ENCODE measurements at regions not wholly inside any gene's neighbourhood (a gene's known extent, or its start where the extent isn't known, plus 50 kb on each side); places are given as distances from the start of the nearest gene placed in this dataset.
"Not testable (repeated sequence)": the region's sequence is repeated elsewhere in the genome, so short reads cannot be mapped to it uniquely, and the experiment has no call there.

DNA sequence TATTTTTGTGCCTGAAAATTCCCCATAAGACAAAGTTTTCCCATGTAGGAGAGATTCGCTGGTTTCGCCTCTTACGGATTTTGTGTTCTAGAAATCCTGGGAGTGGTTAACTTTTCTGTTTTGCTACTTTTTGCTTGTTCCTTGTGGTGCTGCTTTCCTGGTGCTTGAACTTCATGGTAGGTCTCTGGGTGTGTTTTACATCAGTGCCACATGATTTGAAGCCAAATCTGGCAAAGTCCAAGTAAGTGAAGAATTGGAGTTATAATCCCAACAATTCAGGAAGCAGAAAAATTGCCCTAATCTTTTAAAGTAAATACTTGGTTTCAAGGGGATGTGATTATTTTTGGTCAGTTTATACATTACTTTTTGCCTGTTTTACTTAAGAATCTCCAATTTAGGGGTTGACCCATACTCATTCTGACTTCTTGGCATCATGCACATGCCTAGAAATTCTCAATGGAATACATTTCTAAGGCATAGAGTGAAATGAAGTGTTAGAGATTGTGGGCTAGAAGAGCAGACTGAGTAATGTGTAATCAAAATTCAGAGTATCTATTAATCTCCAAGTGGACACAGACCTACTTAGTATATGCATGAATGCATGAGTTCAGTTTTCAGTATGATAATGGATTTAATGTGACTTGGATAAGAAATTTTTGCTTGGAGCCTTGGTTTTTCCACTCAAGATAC lies 189.7 kb downstream of the CSNK1G3 start:
- DNase-seq (ENCODE audit: low spot score): no peak
- Histone ChIP-seq H3K27me3 (no peaks in the 10 kb centered on the region), H3K36me3 (no peaks in the 10 kb centered on the region), H3K9me3 (peaks cover 0 to 14% of the 10 kb centered on the region in 2 donors), H3K27ac (peak overlapping the region in 1 of 2 donors; percentile 57), H3K4me3 (no peak overlapping the region), H3K4me1 (peaks cover 0 to 37% of the 10 kb centered on the region in 2 donors)
- TF ChIP-seq, protein P1, sequence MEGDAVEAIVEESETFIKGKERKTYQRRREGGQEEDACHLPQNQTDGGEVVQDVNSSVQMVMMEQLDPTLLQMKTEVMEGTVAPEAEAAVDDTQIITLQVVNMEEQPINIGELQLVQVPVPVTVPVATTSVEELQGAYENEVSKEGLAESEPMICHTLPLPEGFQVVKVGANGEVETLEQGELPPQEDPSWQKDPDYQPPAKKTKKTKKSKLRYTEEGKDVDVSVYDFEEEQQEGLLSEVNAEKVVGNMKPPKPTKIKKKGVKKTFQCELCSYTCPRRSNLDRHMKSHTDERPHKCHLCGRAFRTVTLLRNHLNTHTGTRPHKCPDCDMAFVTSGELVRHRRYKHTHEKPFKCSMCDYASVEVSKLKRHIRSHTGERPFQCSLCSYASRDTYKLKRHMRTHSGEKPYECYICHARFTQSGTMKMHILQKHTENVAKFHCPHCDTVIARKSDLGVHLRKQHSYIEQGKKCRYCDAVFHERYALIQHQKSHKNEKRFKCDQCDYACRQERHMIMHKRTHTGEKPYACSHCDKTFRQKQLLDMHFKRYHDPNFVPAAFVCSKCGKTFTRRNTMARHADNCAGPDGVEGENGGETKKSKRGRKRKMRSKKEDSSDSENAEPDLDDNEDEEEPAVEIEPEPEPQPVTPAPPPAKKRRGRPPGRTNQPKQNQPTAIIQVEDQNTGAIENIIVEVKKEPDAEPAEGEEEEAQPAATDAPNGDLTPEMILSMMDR (IDR thresholded peaks at IDR 0.05): no peak

DNA sequence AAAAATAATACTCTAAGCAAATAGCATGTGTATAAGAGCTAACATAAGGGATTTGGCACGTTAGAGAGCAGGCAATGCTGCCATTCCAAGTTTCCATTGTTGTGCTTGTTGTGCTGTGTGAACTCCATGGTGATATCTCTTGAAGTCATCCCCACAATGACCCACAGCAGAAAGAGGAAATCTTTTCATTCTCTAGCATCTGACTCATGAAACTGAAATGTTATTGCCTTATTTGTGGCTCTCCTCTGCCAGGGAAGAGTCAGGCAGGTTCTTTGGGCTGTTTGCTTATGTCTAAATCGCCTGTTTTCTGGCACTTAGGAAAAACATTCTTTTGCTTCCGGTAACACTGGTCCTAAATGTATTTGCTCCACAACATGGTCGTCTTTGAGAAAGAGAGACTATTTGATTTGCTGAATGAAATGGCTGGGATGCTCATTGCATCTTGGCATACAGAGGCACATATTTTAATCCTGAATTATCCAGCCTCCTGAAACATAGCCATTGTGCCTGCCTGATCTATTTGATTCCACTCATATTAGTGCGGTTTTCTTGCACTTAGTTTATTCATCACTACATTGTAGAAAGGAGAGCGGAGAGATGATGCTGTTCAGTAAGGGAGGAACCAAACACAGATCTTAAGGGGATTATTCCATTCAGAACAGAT lies 188.8 kb downstream of the CSNK1G3 start:
- Histone ChIP-seq H3K4me3 (no peak overlapping the region), H3K4me1 (peaks cover 0 to 43% of the 10 kb centered on the region in 2 donors), H3K27ac (peak overlapping the region; percentile 28 to 57), H3K27me3 (no peaks in the 10 kb centered on the region), H3K36me3 (no peaks in the 10 kb centered on the region), H3K9me3 (peaks cover 0 to 6% of the 10 kb centered on the region in 2 donors)
- TF ChIP-seq, protein P1 (IDR thresholded peaks at IDR 0.05): no peak
- no peak for DNase-seq (ENCODE audit: low spot score)

DNA sequence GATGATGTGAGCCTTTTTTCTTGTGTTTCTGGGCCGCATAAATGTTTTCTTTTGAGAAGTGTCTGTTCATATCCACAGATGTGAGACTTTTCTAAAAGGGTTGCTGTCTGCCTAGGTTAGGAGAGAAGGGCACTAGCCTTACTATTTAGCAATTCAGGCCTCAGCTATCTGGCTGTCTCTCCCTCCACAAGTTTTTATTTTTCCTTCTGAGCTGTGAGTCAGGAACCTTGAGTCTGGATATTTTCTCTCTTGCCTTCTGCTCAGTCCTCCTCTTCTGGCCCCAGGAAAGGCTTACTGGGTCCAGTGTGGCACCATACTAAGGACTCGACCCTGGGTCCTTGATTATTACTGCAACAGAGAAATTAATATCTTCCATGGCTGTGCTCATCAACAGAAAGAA lies 187.6 kb downstream of the CSNK1G3 start:
- Histone ChIP-seq H3K36me3 (no peaks in the 10 kb centered on the region), H3K27me3 (no peaks in the 10 kb centered on the region), H3K27ac (peak overlapping the region in 1 of 2 donors; percentile 57), H3K9me3 (no peaks in the 10 kb centered on the region), H3K4me1 (peaks cover 0 to 43% of the 10 kb centered on the region in 2 donors), H3K4me3 (no peak overlapping the region)
- TF ChIP-seq, protein P1 (IDR thresholded peaks at IDR 0.05): no peak
- DNase-seq (ENCODE audit: low spot score): no peak

DNA sequence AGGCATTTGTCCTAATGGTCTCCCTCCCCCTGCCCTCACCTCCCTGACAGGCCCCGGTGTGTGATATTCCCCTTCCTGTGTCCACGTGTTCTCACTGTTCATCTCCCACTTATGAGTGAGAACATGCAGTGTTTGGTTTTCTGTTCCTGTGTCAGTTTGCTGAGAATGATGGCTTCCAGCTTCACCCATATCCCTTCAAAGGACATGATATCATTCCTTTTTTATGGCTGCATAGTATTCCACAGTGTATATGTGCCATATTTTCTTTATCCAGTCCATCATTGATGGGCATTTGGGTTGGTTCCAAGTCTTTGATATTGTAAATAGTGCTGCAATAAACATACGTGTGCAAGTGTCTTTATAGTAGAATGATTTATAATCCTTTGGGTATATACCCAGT lies 187.0 kb downstream of the CSNK1G3 start:
- not testable (repeated sequence) for H3K36me3 ChIP-seq; H3K9me3 ChIP-seq; H3K4me3 ChIP-seq; H3K27me3 ChIP-seq; DNase-seq (ENCODE audit: low spot score); H3K27ac ChIP-seq
- peaks cover 0 to 43% of the 10 kb centered on the region in 2 donors for H3K4me1 ChIP-seq

DNA sequence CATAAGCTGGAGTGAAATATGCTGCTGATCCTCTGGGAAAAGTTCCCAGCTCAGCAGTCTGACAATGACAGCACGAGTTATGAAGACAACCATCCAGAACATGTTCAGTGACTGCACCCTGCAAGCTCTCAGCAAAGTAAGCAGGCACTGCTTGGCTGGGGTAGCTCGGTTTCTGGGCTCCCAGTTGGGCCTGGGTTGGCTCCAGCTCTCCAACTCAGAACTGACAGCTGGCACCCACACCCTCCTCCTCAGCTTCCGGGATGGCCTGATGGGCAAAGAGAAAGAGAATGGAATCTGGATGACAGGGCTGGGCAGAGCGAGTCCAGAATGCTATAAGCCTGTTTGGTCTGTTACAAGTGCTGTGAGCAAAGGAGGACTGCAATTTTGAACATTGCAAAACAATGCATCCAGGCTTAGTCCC lies 185.0 kb downstream of the CSNK1G3 start:
- Histone ChIP-seq H3K36me3 (no peaks in the 10 kb centered on the region), H3K4me3 (no peak overlapping the region), H3K27ac (peak overlapping the region; percentile 70 to 88), H3K27me3 (no peaks in the 10 kb centered on the region), H3K9me3 (no peaks in the 10 kb centered on the region), H3K4me1 (peaks cover 0 to 43% of the 10 kb centered on the region in 2 donors)
- TF ChIP-seq, protein P1 (IDR thresholded peaks at IDR 0.05): no peak
- DNase-seq (ENCODE audit: low spot score): peak; percentile 65

DNA sequence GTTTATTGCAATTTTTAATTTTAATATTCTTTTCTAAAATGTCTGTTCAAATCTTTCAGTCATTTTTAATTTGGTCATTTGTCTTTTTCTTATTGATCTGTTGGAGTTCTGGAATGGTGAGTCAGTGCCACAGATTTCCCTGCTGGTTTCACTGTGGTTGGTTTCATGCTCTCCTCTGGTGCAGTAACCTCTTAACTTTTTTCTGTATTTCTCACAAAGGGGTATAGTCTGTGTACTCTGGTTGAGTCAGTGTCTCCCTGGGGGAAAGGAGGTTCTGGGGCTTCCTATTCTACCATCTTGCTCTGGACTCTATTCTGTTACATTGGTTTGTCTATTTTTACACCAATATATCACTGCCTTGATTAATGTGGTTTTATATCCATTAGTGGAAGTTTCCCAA lies 178.8 kb downstream of the CSNK1G3 start:
- Histone ChIP-seq H3K36me3 (no peaks in the 10 kb centered on the region), H3K9me3 (peaks cover 0 to 10% of the 10 kb centered on the region in 2 donors), H3K4me1 (no peaks in the 10 kb centered on the region), H3K4me3 (no peak overlapping the region), H3K27me3 (no peaks in the 10 kb centered on the region), H3K27ac (no peak overlapping the region)
- TF ChIP-seq, protein P1 (IDR thresholded peaks at IDR 0.05): no peak
- no peak for DNase-seq (ENCODE audit: low spot score)
